Large intestine (tissue), 3 donors: ENCODE measurements at regions not wholly inside any gene's neighbourhood (a gene's known extent, or its start where the extent isn't known, plus 50 kb on each side); places are given as distances from the start of the nearest gene placed in this dataset.
"Not testable (repeated sequence)": the region's sequence is repeated elsewhere in the genome, so short reads cannot be mapped to it uniquely, and the experiment has no call there.

Experiments
- DNase-seq, 2 donors: peaks; one replicate each; pipeline versions ENCODE4 v3.0.0 to v3.0.0-alpha.2; 2013
- H3K27ac ChIP-seq: one replicate; pipeline ENCODE4 v1.5.1; 2013; ENCODE audit warnings: low read length
- H3K27me3 ChIP-seq: 2 replicates; pipeline ENCODE4 v1.6.1; 2013; ENCODE audit warnings: low read length; ENCODE audit not compliant: control insufficient read depth, insufficient read depth
- H3K36me3 ChIP-seq: 2 replicates; pipeline ENCODE4 v1.6.1; 2013; ENCODE audit warnings: low read length; ENCODE audit not compliant: control insufficient read depth, insufficient read depth
- H3K4me1 ChIP-seq: one replicate; pipeline ENCODE4 v1.6.1; 2013; ENCODE audit warnings: low read length; ENCODE audit not compliant: control insufficient read depth, insufficient read depth
- H3K4me3 ChIP-seq: one replicate; pipeline ENCODE4 v1.5.1; 2013; ENCODE audit warnings: low read length
- H3K9me3 ChIP-seq: one replicate; pipeline ENCODE4 v1.6.1; 2013; ENCODE audit warnings: mild to moderate bottlenecking, low read depth, low read length, moderate library complexity; ENCODE audit not compliant: control insufficient read depth
- WGBS: methylation state at CpG from one replicate; pipeline ENCODE4 v1.1.5; 2013; ENCODE audit warnings: low lambda C conversion rate; ENCODE audit not compliant: insufficient coverage; 5-methylcytosine and 5-hydroxymethylcytosine counted together

DNA sequence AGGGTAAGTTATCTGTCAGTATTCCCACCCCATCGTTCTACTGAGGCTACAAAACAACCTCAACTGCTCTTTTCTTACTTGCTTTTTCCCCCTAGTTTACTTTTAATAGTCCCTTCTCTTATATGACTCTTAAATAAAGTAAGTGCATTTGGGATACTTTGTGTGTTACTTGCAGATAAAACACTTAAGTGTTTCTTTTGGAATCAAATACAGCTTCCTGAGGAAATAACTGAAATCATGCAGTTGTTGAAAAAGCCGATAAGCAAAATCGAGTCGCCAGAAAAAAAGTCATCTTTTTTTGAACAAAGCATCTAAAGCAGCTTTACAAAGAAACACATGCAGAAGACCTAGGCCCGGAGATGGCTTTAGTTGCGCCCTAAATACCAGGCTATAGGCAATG, 53.5 kb upstream of the EPB41L4A start:
- no peaks in the 10 kb centered on the region for H3K4me1 ChIP-seq
- H3K36me3 ChIP-seq, result no peaks in the 10 kb centered on the region
- WGBS, result 79% methylated on average over 5 of the region's 6 CpGs
- H3K9me3 ChIP-seq, result no peaks in the 10 kb centered on the region
- no peaks in the 10 kb centered on the region for H3K27me3 ChIP-seq
- H3K27ac ChIP-seq, result no peak overlapping the region
- no peak for DNase-seq
- H3K4me3 ChIP-seq, result no peak overlapping the region

DNA sequence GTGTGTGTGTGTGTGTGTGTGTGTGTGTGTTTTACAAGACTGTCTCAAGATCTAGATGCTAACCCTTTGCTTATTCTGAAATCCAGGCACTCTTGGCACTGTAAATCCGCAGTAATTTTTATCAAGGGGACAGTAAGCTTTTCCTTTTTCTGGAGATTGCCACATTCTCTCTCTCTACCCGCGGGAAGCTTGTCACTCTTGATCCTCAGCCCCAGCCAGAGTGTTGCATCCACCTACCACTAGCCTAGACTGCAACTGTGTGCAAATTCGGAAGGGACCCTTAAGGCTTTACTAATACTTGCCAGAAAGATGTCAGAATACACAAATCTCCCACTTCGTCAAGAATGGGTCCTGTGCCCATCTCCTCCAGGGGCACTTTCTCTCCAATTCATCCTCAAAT, 54.9 kb upstream of the EPB41L4A start:
- H3K27ac ChIP-seq, result no peak overlapping the region
- no peaks in the 10 kb centered on the region for H3K36me3 ChIP-seq
- WGBS, result 83% methylated on average over 1 of the region's 5 CpGs
- no peaks in the 10 kb centered on the region for H3K27me3 ChIP-seq
- no peak overlapping the region for H3K4me3 ChIP-seq
- DNase-seq, result no peak
- no peaks in the 10 kb centered on the region for H3K9me3 ChIP-seq
- H3K4me1 ChIP-seq, result no peaks in the 10 kb centered on the region

DNA sequence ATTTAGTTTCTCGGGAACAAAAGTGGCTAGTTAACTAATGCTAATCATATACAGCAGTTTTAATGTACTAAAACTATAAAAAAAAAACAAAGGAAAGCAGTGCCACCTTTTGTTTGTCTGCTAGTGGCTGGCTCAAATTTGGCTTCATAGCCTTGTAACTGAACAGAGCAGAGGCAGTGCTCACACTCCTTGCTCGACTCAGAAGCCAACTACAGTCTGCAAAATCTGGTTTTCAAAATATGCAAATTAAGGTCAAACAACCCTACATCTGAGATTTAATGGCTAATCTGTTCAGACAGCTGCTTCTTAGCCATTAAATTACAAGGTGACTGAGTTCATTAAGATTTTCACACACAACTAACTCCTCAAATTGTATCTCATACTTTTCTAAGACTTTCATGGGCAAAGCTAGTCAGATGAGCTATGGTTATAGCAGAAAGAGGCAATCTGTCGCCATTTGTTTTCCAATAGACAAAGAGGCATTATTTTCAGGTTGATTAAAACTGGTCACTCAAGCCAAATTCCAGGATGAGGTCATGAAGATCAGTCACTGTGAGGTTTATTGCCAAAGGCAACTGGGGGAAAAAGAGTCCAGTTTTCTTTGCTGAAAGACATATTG, 56.8 kb upstream of the EPB41L4A start:
- Histone ChIP-seq H3K4me1 (no peaks in the 10 kb centered on the region), H3K36me3 (no peaks in the 10 kb centered on the region), H3K27ac (no peak overlapping the region), H3K27me3 (no peaks in the 10 kb centered on the region), H3K9me3 (no peaks in the 10 kb centered on the region), H3K4me3 (no peak overlapping the region)
- DNase-seq, result no peak
- WGBS, result 67% methylated on average over 1 of the region's 3 CpGs

DNA sequence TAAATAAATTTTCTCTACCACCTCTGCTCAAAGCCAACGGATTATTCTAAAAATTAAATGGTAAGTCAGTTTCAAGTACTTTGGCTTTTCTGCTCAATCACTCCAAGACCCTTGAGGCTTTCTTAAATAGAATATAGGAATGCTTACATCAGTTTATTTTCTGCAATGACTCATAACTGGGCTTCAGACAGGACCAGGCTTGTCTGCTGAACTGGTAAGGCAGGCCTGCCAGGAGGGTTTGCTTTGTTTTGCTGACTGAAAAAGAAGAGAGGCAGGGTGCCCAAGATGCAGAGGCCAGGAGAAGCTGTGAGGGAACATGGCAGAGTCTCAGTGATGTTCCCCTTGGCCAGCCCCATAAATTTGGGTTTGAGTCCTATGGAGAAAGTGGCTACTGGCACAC, 60.3 kb upstream of the EPB41L4A start:
- no peaks in the 10 kb centered on the region for H3K36me3 ChIP-seq
- H3K4me3 ChIP-seq, result no peak overlapping the region
- no peak overlapping the region for H3K27ac ChIP-seq
- H3K27me3 ChIP-seq, result no peaks in the 10 kb centered on the region
- DNase-seq, result no peak
- WGBS, result no CpG with 5 or more reads among the region's 1 CpG
- no peaks in the 10 kb centered on the region for H3K4me1 ChIP-seq
- no peaks in the 10 kb centered on the region for H3K9me3 ChIP-seq

DNA sequence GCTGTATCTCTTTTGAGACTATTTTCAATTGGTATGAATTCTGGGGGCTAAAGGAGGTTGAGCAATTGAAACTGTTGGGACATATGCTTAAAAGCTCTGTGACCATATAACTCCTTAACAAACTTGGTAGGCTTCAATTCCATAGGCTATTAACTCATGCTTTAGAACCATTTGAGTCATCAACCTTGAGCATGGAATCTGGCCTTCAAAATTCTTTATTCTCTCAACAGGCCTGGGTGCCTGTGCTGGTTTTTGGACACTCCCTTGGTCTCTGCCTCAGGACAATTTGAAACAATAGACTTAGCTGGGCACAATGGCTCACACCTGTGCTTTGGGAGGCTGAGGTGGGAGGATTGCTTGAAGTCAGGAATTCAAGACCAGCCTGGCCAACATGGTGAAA, 61.4 kb upstream of the EPB41L4A start:
- H3K36me3 ChIP-seq, result no peaks in the 10 kb centered on the region
- no peaks in the 10 kb centered on the region for H3K4me1 ChIP-seq
- H3K4me3 ChIP-seq, result no peak overlapping the region
- no peaks in the 10 kb centered on the region for H3K9me3 ChIP-seq
- DNase-seq, result no peak
- no peak overlapping the region for H3K27ac ChIP-seq
- no peaks in the 10 kb centered on the region for H3K27me3 ChIP-seq

DNA sequence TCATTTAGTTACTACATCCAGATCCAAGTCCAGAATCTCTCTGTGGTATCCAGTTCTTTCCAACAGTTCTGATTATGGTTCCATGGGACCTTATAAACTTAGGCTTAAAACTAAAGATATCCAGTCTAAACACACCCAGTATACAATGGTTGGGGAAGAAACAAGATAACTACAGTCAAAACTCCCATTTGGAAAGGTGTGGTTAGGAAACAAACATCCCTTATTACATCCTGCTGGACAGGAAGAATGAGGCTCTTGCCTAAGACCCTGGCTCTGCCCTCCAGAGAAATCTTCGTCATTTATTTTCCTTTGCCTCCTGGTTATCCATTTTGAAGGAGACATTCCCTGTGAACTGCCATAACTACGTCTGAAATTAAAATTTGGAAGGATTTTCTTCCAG, 64.6 kb upstream of the EPB41L4A start:
- no peak overlapping the region for H3K4me3 ChIP-seq
- WGBS, result no CpG with 5 or more reads among the region's 2 CpGs

DNA sequence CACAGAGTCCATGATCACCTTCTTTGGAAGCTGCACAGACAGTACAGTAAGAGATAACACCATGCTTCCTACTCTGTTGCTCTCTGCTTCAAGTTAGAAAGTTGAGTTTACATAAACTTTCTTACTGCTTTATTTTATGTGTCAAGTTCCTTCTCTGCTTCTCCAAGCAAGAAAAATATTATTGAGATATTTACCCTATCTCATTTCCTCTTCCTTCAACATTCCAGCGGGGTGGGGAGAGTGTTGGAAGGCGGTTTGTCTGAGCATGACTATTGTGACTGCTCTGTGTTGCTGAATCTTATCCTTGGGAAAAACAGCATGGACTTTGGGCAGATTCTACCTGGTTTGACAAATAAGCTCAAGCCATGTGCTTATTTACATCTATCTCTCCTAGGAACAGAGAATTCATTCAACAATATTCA, 66.9 kb upstream of the EPB41L4A start:
- no peaks in the 10 kb centered on the region for H3K36me3 ChIP-seq
- H3K4me3 ChIP-seq, result no peak overlapping the region
- H3K27me3 ChIP-seq, result no peaks in the 10 kb centered on the region
- H3K4me1 ChIP-seq, result no peaks in the 10 kb centered on the region
- no CpG with 5 or more reads among the region's 2 CpGs for WGBS
- no peak overlapping the region for H3K27ac ChIP-seq
- DNase-seq, result no peak
- no peaks in the 10 kb centered on the region for H3K9me3 ChIP-seq

More for the DNA sequence above, 64.6 kb upstream of the EPB41L4A start:
- Histone ChIP-seq H3K4me1 (no peaks in the 10 kb centered on the region), H3K27me3 (no peaks in the 10 kb centered on the region), H3K9me3 (no peaks in the 10 kb centered on the region), H3K36me3 (no peaks in the 10 kb centered on the region), H3K27ac (no peak overlapping the region)
- DNase-seq, result no peak

DNA sequence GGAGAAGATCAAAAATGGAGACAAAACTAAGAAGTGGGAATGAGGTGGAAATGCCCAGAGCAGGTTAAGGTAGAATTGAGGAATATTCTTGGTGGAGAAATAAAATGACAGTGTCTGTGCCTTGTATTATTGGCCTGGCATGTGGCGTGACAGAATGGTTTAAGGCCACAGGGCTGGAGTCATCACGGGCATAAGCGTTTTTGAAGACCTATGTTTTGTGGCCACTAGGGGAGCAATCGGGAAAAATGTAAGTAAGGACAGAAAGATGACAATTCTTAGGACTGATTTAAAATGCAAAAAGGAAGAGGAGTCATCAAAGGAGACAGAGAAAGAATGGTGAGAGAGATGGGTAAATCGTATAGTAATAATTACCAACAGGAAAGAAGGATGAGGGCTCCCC, 72.2 kb upstream of the EPB41L4A start:
- 59% methylated on average over 4 of the region's 5 CpGs for WGBS
- Histone ChIP-seq H3K27ac (no peak overlapping the region), H3K4me3 (no peak overlapping the region), H3K4me1 (no peaks in the 10 kb centered on the region), H3K36me3 (no peaks in the 10 kb centered on the region), H3K9me3 (no peaks in the 10 kb centered on the region), H3K27me3 (no peaks in the 10 kb centered on the region)
- no peak for DNase-seq

DNA sequence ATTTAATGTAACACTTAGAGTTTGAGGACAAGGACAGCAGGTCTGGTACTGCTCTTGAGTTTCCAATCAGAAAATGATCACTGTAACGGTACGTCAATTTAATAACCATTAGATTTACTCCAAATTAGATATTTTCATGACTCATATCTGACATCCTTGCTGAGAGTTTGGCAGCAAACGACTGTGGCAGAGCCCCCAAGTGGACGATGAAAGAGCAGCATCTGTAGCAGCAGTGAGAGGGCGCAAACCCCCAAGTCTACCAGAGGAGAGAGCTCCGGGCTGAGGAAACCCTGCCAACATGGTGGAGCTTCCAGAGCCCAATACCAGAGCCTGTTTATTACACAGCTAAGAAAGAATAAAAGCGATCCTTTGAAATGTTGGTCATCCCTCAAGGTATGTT, 73.2 kb upstream of the EPB41L4A start:
- H3K4me1 ChIP-seq, result no peaks in the 10 kb centered on the region
- H3K4me3 ChIP-seq, result no peak overlapping the region
- no peak for DNase-seq
- H3K9me3 ChIP-seq, result no peaks in the 10 kb centered on the region
- WGBS, result no CpG with 5 or more reads among the region's 7 CpGs
- H3K27ac ChIP-seq, result no peak overlapping the region
- no peaks in the 10 kb centered on the region for H3K27me3 ChIP-seq
- H3K36me3 ChIP-seq, result no peaks in the 10 kb centered on the region

DNA sequence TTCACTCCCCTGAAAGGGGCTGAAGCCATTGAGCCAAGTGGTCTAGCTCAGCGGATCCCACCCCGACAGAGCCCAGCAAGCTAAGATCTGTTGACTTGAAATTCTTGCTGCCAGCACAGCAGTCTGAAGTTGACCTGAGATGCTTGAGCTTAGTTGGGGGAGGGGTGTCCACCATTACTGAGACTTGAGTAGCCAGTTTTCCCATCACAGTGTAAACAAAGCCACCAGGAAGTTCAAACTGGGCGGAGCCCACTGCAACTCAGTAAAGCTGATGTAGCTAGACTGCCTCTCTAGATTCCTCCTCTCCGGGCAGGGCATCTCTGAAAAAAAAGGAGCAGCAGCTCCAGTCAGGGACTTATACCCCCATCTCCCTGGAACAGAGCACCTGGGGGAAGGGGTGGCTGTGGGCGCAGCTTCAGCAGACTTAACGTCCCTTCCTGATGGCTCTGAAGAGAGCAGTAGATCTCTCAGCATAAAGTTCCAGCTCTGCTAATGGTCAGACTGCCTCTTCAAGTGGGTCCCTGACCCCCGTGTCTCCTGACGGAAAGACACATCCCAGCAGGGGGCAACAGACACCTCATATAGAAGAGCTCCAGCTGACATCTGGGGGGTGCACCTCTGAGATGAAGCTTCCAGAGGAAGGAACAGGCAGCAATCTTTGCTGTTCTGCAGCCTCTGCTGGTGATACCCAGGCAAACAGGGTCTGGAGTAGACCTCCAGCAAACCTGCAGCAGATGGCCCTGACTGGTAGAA, 84.8 kb upstream of the EPB41L4A start:
- not testable (repeated sequence) for H3K27ac ChIP-seq, H3K27me3 ChIP-seq, H3K9me3 ChIP-seq, H3K36me3 ChIP-seq, H3K4me3 ChIP-seq, H3K4me1 ChIP-seq, DNase-seq
- WGBS, result no CpG with 5 or more reads among the region's 8 CpGs

DNA sequence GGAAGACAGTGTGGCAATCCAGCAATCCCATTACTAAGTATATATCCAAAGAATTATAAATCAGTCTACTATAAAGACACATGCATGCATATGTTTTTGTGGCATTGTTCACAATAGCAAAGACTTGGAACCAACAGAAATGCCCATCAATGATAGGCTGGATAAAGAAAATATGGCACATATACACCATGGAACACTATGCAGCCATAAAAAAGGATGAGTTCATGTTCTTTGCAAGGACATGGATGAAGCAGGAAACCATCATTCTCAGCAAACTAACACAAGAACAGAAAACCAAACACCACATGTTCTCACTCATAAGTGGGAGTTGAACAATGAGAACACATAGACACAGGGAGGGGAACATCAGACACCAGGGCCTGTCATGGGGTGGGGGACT, 90.0 kb upstream of the EPB41L4A start:
- H3K27ac ChIP-seq, H3K4me1 ChIP-seq, H3K27me3 ChIP-seq, H3K36me3 ChIP-seq, H3K9me3 ChIP-seq, DNase-seq, H3K4me3 ChIP-seq: not testable (repeated sequence)
